ENCODE measurements at regions not wholly inside any gene's neighbourhood (a gene's known extent, or its start where the extent isn't known, plus 50 kb on each side); places are given as distances from the start of the nearest gene placed in this dataset.

GRCh38 chr11:92061456-92062062 lies 163.1 kb upstream of the FAT3 start:
- TF ChIP-seq POLR2A (IDR thresholded peaks at IDR 0.05) (no peak), CTCF (IDR thresholded peaks at IDR 0.05) (no peak)

Data from body of pancreas (tissue), 4 donors.